HG03095 (cell line): ENCODE measurements at regions not wholly inside any gene's neighbourhood (a gene's known extent, or its start where the extent isn't known, plus 50 kb on each side); places are given as distances from the start of the nearest gene placed in this dataset.

ENCODE experiments used
- ATAC-seq: cut with Tn5 transposase; IDR thresholded peaks from one replicate; pipeline ENCODE4 v1.9.1; 2021; ENCODE audit warnings: moderate library complexity; ENCODE audit not compliant: unreplicated experiment

GRCh38 chr13:74219566-74219965 is 85.4 kb upstream of the KLF12 start:
- no peak for ATAC-seq

GRCh38 chr13:74218291-74218690 is 84.1 kb upstream of the KLF12 start:
- no peak for ATAC-seq

- no peak for ATAC-seq
Measured at GRCh38 chr13:74217811-74218210, 83.6 kb upstream of the KLF12 start.

DNA sequence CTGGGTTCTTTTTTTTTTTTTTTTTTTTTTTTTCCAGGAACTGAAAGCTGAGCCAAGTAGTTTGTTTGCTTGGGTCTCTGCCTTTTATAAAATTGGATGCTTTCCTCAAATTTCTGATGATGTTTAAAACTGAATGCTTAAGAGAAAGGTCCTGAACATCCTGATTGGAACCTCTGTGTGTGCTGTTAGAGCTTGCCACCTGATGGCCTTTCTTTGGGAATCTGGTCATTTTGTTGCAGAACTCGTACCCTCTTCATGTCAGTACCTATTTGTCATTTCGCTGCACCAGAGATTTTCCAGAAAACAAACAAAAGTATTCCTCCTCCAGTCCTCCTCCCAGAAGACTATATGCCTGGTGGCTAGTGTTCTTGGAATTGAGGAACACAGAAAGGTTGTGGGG is 81.2 kb upstream of the KLF12 start:
- ATAC-seq = no peak

- ATAC-seq = no peak
Measured at GRCh38 chr13:74214321-74214720, 80.1 kb upstream of the KLF12 start.

DNA sequence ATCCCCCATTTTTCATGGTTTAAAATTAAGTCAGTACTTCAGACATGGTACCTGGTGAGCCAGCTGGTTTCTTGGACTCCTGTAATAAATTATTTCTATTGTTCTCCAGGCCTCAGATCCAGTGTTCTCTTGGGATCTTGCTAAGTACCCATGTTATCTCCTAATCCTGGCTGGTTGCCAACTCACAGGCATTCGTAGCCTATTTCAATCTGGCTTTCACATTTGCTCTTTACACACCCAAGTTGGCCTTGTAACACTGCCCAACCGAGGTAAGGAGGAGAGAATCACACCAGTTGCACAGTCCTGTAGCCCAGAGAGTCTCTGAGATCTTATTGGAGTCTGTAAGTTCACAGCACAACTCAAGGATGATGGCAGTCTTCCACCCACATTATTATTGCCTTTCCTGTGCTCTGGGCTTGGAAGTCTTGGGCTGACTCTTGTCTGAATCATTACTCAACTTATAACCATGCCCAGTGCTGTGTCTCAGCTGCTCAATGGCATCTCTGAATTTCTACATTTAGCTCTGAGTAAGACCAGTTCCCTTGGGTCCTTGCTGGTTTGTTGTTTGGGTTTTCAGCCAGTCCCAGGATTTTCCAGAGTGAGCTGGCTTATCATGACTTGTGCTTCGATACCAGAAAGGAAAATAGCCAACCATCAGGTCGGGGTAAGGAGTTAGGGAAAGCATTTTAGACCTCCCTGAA is 76.6 kb upstream of the KLF12 start:
- ATAC-seq = no peak

- ATAC-seq = no peak
Measured at GRCh38 chr13:74206855-74207254, 72.7 kb upstream of the KLF12 start.

DNA sequence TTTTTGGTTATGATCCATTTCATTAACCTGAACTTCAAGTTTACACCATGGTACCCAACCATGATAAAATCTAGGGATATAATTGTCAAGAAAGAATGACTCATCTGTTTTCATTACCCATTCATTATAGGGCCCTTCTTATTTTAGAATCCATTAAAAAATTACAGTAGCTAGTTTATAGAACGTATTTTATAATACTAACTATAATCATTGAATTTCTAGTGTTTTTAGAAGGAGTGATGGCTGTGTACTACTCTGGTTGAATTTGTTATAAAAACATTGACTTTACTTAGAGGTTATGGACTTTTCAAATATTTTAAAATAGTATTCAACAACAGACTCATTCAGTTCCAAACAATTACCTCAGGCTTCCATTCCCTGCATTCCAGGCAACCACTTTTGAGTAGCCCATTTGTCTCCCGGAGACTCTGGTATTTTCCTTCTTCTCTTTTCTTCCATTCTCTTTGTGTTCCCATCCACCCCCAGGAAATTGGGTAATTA is 71.9 kb upstream of the KLF12 start:
- no peak for ATAC-seq

- ATAC-seq = no peak
Measured at GRCh38 chr13:74205313-74205690, 71.1 kb upstream of the KLF12 start.

GRCh38 chr13:74204602-74205312 is 70.6 kb upstream of the KLF12 start:
- no peak for ATAC-seq

GRCh38 chr13:74203576-74203975 is 69.4 kb upstream of the KLF12 start:
- no peak for ATAC-seq

DNA sequence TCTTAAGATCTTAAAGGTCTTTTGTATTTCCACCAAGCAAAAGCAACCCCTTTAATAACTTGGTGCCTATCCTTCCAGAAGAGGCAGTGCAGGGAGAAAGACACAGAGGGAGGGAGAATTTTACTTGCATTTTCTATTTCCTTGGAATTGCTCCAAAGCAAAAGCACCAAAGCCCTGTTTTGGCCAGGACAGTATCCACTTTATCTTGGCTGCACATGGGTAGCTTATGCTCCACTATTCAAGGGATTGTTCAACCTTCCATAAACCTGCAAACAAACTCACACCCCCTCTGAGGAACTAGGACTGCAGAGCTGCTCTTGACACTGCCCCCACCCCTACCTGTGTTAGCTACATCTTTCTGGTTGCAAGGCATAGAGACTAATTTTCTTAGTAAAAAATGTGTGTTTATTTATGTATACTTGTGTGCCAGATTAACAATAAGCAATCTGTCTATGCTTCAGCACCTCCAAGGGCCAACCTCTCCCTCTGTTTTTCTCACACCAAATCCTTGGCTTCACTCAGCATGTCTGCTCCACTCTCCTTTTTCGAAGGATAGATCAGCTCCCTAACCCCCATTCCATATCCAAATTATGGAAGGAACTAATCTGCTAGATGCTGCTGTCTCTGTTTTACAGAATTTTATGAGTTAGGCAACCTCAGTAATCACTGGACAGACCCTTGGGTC is 68.1 kb upstream of the KLF12 start:
- no peak for ATAC-seq

DNA sequence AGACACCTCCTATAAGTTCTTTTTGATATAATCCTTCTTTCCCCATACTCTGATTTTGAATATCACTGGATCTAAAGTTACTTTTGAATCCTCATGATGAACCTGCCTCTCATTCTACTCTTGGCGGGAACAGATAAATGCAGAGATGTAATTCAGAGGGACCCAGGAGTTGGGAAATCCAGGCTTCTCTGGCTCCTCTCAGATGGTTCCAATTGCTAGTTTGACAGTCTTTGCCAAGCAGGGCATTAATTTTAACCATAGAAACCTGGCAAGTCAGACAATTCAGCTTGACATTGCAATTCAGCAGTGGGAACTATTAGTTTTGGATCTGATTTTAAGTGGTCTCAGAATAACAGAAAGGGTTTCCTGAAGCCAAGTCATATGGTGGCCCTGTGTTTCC is 67.3 kb upstream of the KLF12 start:
- no peak for ATAC-seq

DNA sequence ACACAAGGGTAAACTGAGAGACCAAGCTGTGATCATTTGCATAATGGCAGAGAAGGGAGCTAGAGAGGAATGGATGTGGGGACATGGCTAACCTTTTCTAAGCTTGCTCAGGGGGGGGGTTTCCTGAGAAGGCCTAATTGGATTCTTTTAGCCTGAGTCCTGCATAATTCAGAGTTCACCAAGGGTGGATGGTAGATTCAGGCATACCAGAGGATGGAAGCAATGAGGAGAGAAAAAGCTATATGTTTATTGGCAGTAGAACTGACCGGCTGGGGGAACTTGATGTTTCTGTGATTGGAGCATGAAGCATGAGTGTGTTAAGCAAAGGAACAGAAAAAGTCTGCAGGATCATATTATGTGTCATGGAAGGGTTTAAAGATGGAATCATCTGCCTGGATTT is 65.9 kb upstream of the KLF12 start:
- no peak for ATAC-seq

DNA sequence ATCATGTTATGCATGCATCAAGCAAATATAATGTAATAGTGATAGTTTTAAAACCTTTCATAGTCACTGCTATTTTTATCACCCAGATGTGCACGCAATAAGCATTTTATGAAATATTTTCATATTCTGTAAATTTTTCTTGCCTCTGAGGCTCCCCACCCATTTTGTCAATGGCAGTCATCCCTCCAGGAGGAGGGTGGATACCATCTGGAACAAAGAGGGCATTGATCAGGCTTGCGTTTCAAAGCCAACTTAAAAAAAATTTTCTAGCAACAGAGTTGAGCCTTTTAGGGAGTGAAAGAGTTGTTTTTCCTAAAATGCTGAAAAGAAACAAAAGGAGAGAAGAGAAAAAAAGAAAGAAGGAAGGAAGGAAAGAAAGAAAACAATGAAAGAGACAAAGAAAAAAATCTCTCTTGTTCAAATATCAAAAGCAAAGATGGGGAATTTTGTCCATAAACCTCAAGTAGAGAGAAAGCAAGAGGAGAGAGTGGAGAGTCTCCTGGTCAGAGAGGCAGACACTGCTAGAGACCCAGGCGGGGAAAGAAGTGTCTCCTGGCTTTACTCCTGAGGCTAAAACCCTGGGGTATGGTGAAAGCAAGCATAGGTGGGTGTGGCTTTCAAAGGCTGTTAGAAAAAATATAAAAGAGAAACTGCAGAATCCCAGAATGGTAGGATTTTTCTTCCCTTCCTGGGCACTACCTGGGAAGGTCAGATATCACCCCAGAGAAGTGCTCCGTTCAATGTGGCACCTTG is 63.6 kb upstream of the KLF12 start:
- ATAC-seq = no peak

GRCh38 chr13:74194846-74195245 is 60.6 kb upstream of the KLF12 start:
- no peak for ATAC-seq

- no peak for ATAC-seq
Measured at GRCh38 chr13:74193391-74193790, 59.2 kb upstream of the KLF12 start.

GRCh38 chr13:74191410-74191809 is 57.2 kb upstream of the KLF12 start:
- ATAC-seq = no peak

DNA sequence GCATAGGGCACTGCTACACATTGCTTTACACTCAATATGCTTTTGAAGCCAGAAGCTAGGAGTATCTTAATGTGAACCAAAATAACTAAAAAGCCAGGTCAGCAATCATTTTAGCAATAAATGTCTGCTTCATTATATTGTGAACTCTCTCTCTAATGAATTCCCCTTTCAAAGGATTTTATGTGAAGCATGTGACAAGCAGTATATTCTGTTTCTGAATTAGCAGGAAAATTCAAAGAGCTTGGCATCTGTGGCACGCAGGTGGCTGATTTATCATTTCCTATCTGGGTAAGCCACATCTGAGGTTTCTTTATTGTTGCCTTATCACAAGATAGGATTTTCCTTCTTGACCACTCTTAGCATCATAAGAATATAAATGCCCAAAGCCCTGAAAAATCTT is 56.8 kb upstream of the KLF12 start:
- ATAC-seq = no peak

DNA sequence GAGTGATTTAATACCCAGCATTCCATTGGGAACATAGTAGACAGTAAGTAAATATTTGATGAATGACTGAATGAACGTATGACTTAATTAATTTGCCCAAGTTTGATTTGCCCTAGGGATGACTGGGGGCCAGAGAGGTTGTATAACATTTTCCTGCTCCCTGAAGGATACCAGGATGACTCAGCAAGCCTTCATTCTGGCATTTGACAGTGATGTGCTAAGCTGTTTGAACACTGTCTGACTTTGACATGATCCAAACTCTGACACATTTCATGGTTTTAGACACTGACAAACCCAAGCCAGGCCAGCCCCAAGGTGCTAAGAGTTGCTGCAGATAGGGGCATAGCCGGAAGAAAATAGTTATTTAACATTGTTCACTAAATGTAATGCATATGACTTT is 53.4 kb upstream of the KLF12 start:
- no peak for ATAC-seq

DNA sequence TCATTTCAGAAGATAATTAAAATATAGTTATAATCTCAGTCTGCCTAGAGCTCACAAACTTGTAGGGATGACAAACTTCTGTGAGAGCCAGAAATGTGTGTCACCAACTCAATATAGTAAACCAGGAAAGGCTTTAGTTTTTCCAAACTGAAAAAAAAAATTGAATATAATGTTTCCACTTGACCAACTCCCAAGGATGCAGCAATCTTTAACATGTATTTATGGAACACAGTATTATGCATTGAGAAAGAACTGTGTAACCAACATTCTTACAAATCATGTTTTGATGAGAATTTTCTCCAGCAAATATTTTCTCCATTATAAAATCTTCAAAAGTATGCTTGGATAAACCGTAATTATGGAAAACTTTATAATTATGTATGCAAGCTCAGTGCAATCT is 50.1 kb upstream of the KLF12 start:
- ATAC-seq = no peak
